ENCODE measurements at regions not wholly inside any gene's neighbourhood (a gene's known extent, or its start where the extent isn't known, plus 50 kb on each side); places are given as distances from the start of the nearest gene placed in this dataset.

- Histone ChIP-seq H3K36me3 (no peaks in the 10 kb centered on the region), H3K4me1 (no peaks in the 10 kb centered on the region), H3K4me3 (ENCODE audit: low read depth, low read length) (no peak overlapping the region), H3K27me3 (no peaks in the 10 kb centered on the region), H3K9me3 (no peaks in the 10 kb centered on the region)
- TF ChIP-seq, protein P1, sequence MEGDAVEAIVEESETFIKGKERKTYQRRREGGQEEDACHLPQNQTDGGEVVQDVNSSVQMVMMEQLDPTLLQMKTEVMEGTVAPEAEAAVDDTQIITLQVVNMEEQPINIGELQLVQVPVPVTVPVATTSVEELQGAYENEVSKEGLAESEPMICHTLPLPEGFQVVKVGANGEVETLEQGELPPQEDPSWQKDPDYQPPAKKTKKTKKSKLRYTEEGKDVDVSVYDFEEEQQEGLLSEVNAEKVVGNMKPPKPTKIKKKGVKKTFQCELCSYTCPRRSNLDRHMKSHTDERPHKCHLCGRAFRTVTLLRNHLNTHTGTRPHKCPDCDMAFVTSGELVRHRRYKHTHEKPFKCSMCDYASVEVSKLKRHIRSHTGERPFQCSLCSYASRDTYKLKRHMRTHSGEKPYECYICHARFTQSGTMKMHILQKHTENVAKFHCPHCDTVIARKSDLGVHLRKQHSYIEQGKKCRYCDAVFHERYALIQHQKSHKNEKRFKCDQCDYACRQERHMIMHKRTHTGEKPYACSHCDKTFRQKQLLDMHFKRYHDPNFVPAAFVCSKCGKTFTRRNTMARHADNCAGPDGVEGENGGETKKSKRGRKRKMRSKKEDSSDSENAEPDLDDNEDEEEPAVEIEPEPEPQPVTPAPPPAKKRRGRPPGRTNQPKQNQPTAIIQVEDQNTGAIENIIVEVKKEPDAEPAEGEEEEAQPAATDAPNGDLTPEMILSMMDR (IDR thresholded peaks at IDR 0.05; ENCODE audit: low read depth, low read length), result no peak
- no peak for DNase-seq
Measured at GRCh38 chr9:85392260-85392659, 349.5 kb downstream of the AGTPBP1 start.

- Histone ChIP-seq H3K4me3 (ENCODE audit: low read depth, low read length) (no peak overlapping the region), H3K27me3 (peaks cover 2% of the 10 kb centered on the region), H3K4me1 (peaks cover 12% of the 10 kb centered on the region), H3K36me3 (no peaks in the 10 kb centered on the region), H3K9me3 (no peaks in the 10 kb centered on the region)
- peak; percentile 54 for DNase-seq
- TF ChIP-seq, protein P1 (IDR thresholded peaks at IDR 0.05; ENCODE audit: low read depth, low read length), result no peak
Measured at GRCh38 chr9:85377731-85378289, 363.9 kb downstream of the AGTPBP1 start.

DNA sequence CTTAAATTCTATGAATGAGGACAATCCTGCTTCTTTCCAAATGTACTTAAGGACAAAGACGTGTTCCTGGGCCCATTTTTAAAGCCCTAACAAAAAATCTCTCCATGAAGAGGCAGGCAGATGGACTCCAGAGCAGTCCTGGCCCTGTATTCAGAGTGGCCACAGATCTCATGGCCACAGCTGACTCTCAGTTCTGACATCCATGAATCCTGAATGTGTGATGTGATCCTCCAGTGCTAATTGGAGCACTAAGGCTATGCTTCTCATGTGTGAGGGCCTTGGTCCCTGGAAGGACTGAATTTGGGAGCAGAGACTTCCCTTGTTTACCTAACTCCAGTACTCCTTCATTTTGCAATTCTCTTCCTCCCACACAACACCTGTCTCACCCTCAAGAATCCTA is 373.0 kb downstream of the AGTPBP1 start:
- H3K27me3 ChIP-seq, result no peaks in the 10 kb centered on the region
- no peaks in the 10 kb centered on the region for H3K4me1 ChIP-seq
- DNase-seq, result no peak
- H3K36me3 ChIP-seq, result no peaks in the 10 kb centered on the region
- no peak overlapping the region for H3K4me3 ChIP-seq (ENCODE audit: low read depth, low read length)
- TF ChIP-seq, protein P1 (IDR thresholded peaks at IDR 0.05; ENCODE audit: low read depth, low read length), result no peak
- no peaks in the 10 kb centered on the region for H3K9me3 ChIP-seq

DNA sequence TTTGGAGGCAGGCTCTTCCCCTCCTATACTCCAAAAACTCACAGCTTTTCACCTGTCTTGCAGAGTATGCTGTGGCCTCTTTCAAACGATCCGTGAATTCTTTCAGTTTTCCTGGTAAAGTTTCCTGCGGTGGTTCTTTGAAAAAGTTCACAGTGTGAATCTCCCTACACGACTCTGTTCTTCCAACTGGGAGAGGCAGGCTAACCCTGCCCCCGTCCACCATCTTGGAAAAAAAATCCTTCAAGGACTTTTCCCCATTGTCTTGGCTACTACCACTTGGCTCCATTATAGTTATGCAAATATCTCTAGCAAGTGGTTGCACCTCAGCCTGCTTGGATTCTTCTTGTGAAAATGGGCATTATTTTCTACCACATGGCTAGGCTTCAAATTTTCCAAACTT is 382.6 kb downstream of the AGTPBP1 start:
- no peak for DNase-seq
- Histone ChIP-seq H3K27me3 (no peaks in the 10 kb centered on the region), H3K9me3 (no peaks in the 10 kb centered on the region), H3K4me3 (ENCODE audit: low read depth, low read length) (no peak overlapping the region), H3K4me1 (no peaks in the 10 kb centered on the region), H3K36me3 (no peaks in the 10 kb centered on the region)
- TF ChIP-seq, protein P1 (IDR thresholded peaks at IDR 0.05; ENCODE audit: low read depth, low read length), result no peak

GRCh38 chr9:85349046-85349445 is 392.7 kb downstream of the AGTPBP1 start:
- TF ChIP-seq, protein P1 (IDR thresholded peaks at IDR 0.05; ENCODE audit: low read depth, low read length), result no peak
- no peak for DNase-seq
- H3K4me1 ChIP-seq, result no peaks in the 10 kb centered on the region
- 0 out of 2 replicates have a peak, but pooled peaks cover 4% of the 10 kb centered on the region for H3K27me3 ChIP-seq
- no peaks in the 10 kb centered on the region for H3K36me3 ChIP-seq
- no peaks in the 10 kb centered on the region for H3K9me3 ChIP-seq
- H3K4me3 ChIP-seq (ENCODE audit: low read depth, low read length), result no peak overlapping the region

- TF ChIP-seq, protein P1 (IDR thresholded peaks at IDR 0.05; ENCODE audit: low read depth, low read length), result no peak
- Histone ChIP-seq H3K9me3 (no peaks in the 10 kb centered on the region), H3K27me3 (peaks cover 10% of the 10 kb centered on the region), H3K36me3 (no peaks in the 10 kb centered on the region), H3K4me3 (ENCODE audit: low read depth, low read length) (no peak overlapping the region), H3K4me1 (no peaks in the 10 kb centered on the region)
- no peak for DNase-seq
Measured at GRCh38 chr9:85347541-85347940, 394.2 kb downstream of the AGTPBP1 start.
